CD4-positive, alpha-beta T cell treated with Interleukin-10 for 1 hour (primary cell): ENCODE measurements at regions not wholly inside any gene's neighbourhood (a gene's known extent, or its start where the extent isn't known, plus 50 kb on each side); places are given as distances from the start of the nearest gene placed in this dataset.

ENCODE experiments used
- DNase-seq: peaks from one replicate; pipeline ENCODE4 v3.0.0-alpha.2; 2020

GRCh38 chr1:108050158-108050557 lies 85.2 kb upstream of the VAV3 start:
- no peak for DNase-seq

GRCh38 chr1:108049178-108049819 lies 84.3 kb upstream of the VAV3 start:
- DNase-seq: peak; percentile 17

GRCh38 chr1:108048301-108049177 lies 83.6 kb upstream of the VAV3 start:
- no peak for DNase-seq

- DNase-seq: no peak
These were observed 82.1 kb upstream of the VAV3 start for GRCh38 chr1:108047085-108047484.

GRCh38 chr1:108046026-108046425 lies 81.0 kb upstream of the VAV3 start:
- DNase-seq: no peak

GRCh38 chr1:108045460-108045859 lies 80.5 kb upstream of the VAV3 start:
- DNase-seq: no peak

GRCh38 chr1:108044318-108044717 lies 79.3 kb upstream of the VAV3 start:
- no peak for DNase-seq

GRCh38 chr1:108043707-108044106 lies 78.7 kb upstream of the VAV3 start:
- no peak for DNase-seq

GRCh38 chr1:108042610-108043009 lies 77.6 kb upstream of the VAV3 start:
- DNase-seq: no peak

- DNase-seq: peak; percentile 14
These were observed 76.6 kb upstream of the VAV3 start for GRCh38 chr1:108041360-108042142.

GRCh38 chr1:108038653-108039236 lies 73.8 kb upstream of the VAV3 start:
- DNase-seq: no peak

- DNase-seq: no peak
These were observed 72.0 kb upstream of the VAV3 start for GRCh38 chr1:108036796-108037562.

GRCh38 chr1:108034396-108034795 lies 69.4 kb upstream of the VAV3 start:
- DNase-seq: no peak

GRCh38 chr1:108033550-108033951 lies 68.6 kb upstream of the VAV3 start:
- DNase-seq: no peak

- no peak for DNase-seq
These were observed 63.9 kb upstream of the VAV3 start for GRCh38 chr1:108028841-108029388.

- no peak for DNase-seq
These were observed 62.4 kb upstream of the VAV3 start for GRCh38 chr1:108027389-108027788.

GRCh38 chr1:108017698-108018097 lies 52.7 kb upstream of the VAV3 start:
- DNase-seq: no peak

- no peak for DNase-seq
These were observed 51.5 kb upstream of the VAV3 start for GRCh38 chr1:108016451-108016920.
